GM21723 (cell line): ENCODE measurements at regions not wholly inside any gene's neighbourhood (a gene's known extent, or its start where the extent isn't known, plus 50 kb on each side); places are given as distances from the start of the nearest gene placed in this dataset.

Source experiments
- ATAC-seq: cut with Tn5 transposase; IDR thresholded peaks from one replicate; pipeline ENCODE4 v1.9.1; 2021; ENCODE audit warnings: mild to moderate bottlenecking, moderate library complexity; ENCODE audit not compliant: unreplicated experiment

DNA sequence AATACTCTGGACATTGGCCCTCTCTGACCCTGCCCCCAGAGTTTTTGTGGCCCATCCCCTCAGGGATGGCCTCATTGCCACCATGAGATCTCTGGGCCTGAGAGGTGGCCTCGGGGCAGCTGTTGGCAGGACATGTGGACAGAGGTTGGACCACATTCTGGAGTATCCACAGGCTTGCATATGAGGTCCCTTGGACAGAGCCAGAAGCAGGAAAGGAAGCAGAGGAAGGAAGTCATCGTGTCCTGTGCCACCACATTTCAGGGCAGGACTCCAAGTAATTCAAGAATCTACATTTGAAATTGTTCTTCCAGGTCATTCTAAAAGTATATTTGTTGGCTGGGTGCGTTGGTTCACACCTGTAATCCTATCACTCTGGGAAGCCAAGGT is 95.9 kb upstream of the PPP2R5A start:
- ATAC-seq = no peak

GRCh38 chr1:212190169-212190568 is 95.0 kb upstream of the PPP2R5A start:
- ATAC-seq = no peak

GRCh38 chr1:212192261-212192998 is 92.8 kb upstream of the PPP2R5A start:
- ATAC-seq = no peak

GRCh38 chr1:212196355-212196754 is 88.9 kb upstream of the PPP2R5A start:
- ATAC-seq = no peak

GRCh38 chr1:212201461-212201860 is 83.7 kb upstream of the PPP2R5A start:
- no peak for ATAC-seq

DNA sequence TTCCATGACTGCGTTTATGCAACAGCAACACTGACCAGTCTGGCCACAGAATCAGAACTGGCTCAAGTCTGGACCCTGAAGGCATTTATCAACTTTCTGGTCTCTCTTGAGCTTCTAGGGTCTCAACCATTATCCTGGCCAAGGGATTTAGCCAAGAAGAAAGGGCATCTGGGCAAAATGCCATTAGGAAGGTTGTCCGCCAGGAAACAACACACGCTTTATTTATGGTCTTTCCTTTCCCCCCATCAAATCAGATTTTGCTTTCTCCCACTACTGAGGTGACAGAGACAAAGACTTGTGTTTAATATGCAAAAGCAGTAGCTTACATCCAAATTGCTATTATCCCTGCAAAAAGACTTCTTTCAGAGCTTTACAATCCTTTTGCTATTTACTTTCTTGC is 81.6 kb upstream of the PPP2R5A start:
- no peak for ATAC-seq

- ATAC-seq = no peak
These were observed 80.2 kb upstream of the PPP2R5A start for GRCh38 chr1:212205006-212205405.

DNA sequence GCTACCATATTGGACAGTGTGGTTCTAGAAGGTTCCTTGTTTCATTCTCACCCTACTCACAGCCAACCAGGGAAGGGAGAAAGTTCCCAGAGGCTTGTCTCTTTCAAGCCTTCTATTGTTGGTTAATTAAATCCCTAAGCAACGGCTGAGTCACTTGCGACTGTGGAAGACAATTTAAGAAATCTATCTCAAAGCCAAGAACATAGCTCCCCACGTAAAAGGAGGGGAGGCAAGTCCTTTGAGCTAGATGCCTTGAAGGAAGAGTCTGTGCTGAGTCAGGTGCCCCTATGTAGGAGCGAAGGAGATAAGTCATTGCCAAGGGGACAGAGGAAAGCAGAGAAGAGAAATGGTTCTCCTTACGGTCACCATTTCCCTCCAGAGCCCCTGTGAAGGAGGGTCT is 79.4 kb upstream of the PPP2R5A start:
- ATAC-seq = no peak

DNA sequence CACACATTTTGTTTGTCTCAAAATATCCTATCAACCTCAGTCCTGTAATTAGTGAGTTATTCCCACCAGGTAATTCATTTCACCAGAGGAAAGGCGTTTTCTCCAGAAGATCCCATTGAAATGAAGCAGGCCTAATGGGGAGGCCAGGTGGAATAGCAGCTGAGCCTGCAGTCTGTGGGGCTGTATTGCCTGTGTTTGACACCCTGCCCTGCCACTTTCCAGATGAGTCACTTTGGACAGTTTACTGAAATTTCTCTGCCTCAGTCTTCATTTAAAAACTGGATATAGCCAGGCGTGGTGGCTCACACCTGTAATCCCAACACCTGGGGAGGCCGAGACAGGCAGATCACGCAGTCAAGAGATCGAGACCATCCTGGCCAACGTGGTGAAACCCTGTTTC is 78.1 kb upstream of the PPP2R5A start:
- no peak for ATAC-seq

GRCh38 chr1:212207822-212208520 is 77.2 kb upstream of the PPP2R5A start:
- ATAC-seq = no peak

DNA sequence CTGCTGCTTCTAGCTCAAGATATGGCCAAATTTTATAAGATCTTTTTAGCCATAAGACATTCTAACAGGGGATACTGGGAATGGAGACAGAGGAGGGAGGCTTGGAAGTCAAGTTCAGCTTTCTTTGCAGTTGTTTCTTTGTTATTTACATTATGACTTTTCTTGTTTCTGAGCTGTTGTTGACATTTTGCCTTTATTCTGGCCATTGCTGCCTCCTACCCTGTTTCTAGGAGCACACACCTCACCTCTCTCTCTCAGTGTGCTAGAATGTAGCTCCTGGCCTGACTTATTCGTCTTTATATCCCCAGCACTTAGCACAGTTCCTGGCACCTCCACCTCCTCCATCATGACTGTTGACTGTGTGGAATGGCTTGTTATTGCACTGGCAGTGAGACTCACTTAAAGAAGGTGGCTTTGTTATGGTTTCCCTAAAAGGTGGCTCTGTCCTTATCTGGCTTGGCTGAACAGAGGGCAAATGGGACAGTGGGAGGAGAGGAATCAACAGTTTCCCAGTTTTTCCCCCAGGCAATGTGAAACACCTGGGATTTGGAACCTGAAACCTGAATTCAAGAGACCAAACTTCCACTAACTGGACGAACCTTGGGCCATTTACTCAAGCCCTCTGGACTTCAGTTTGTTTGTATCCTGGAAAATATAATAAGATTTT is 76.1 kb upstream of the PPP2R5A start:
- no peak for ATAC-seq

- ATAC-seq = no peak
These were observed 73.8 kb upstream of the PPP2R5A start for GRCh38 chr1:212211371-212211770.

DNA sequence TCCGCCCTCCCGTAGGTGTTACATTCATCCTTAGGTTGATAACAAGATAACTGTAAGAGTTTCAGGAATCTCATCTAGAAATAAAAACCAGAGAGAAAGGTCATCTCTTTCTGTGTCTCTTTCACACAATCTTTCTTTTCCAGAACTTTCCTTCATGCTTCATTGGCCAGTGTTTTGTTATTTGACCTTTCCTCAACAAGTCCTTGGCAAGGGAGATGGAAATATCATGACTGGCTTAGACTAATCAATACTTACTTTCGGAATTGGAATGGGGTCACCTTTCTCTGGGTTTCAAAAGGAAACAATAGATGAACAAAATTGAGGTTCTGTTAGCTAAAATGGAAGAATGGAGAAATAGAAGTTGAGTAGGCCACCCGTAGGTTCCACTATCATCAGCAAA is 72.9 kb upstream of the PPP2R5A start:
- ATAC-seq = no peak

DNA sequence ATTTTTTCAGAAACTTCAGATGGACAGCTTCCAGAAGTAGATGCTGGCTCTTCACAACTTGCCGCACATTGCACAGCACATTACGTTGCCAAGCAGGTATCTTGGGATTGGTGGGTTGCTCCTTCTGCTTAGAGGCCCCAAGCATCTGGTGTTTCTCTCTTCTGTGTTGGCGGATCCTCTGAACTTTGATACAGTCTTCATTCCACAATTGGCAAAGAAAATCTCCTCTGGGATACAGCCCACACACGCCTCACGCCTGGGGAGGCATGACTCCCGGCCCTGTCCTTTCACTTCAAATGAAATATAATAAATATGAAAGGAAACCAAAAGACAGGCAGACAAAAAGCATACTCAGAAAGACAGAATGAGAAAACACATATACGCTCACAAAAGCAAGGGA is 72.3 kb upstream of the PPP2R5A start:
- no peak for ATAC-seq

DNA sequence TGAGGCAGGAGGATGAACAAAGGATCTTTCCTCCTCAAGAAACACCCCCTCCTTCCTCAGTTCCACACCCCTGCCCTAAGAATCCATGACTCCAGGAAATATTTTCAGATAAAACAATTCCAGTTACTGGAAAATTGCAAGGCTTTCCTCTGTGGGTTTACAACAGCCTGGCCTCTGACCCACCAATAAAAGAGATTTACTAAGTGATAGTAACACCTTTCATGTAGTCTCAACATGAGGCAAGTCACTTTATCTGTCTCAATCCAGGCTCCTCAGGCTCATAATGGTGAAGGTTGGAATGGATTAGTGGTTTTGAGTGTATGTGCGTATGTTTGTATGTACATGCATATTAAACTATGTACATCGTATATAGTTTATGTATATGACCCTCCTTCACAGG is 71.4 kb upstream of the PPP2R5A start:
- ATAC-seq = no peak

- no peak for ATAC-seq
These were observed 70.9 kb upstream of the PPP2R5A start for GRCh38 chr1:212214325-212214724.

DNA sequence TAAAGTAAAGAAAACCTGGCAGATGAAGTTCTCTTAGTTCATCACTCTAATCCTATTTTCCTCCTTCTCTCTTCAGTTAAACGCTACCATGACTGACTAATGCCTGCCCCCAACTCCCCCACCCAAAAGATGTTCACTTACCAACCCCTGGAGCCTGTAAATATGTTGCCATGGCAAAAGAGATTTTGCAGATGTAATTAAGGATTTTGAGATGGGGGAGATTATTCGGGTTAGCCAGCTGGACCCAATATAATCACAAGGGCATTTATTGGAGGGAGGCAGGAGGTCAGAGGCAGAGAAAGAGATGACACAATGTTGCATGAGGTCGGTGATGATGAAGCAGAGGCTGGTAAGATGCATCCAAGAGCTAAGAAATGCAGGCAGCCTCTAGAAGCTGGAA is 69.3 kb upstream of the PPP2R5A start:
- ATAC-seq = no peak

- ATAC-seq = no peak
These were observed 67.6 kb upstream of the PPP2R5A start for GRCh38 chr1:212217633-212218032.

DNA sequence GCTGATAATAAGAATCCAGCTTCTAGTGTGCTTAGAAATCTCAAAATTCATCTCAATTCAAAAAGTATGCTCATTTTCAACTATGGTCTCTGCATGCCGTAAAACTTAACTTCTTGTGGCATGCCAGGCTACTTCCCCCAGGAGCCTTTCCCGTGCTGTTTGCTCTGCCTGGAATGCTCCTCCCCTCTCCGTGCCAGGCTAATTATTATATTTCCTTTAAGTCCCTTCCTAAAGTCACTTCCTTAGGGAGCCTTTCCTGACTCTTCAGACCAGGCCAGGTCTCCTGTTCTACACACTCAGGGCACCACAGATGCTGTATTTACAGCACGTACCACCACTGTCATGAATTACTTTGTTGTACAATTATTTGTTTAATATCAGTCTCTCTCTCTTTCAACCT is 67.1 kb upstream of the PPP2R5A start:
- no peak for ATAC-seq

DNA sequence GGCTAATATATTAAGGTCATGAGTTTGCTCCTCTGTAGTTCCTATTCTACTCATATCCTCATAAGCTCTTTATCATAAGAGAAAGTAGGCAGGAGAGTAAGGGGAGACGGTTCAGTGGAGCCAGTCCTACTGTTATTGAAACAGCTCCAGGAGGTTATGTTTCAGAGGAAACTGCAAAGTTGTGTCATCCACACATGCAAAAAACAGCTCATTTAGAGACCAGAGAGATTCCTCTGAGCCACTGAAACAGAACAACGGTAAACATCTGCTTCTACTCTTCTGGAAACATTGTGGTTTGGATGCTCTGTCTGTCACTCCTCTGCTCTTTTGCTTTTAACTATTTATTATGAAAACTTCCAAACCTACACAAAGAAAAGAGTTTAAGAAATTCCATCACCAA is 66.3 kb upstream of the PPP2R5A start:
- peak; percentile 96 for ATAC-seq

DNA sequence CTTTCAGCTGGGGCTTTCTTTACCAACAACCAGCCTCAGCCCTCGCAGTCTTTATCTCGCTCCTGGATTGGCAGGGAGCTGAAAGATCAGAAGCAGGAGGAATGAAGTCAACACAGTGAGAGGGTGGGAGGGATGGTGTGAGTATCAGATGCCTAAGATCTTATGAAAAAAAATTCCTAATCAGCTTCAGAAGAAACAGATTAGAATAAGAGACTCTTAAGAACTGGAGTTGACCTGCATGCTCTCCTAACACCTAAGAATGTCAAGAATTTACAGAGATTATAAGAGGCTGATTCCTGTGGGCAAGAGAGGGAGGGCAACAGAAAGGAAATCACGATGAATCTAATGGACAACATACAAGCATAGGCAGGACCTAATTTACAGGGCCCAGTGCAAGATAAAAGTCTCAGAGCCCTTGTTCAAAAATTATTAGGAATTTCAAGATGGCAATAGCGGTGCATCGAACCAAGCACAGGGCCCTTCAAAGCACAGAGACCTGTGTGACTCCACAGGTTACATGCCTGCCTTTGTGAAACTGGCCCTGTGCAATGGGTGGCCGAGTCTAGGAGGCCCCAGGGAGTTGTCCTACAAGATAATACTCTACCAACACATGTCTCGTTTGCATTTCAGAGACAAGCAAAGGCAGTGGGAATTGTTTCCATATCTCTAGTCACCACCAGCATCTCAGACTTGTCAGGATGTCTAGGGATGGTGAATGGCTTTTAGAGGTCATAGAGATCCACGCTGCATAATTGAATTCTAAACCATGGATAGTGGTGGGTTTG is 65.3 kb upstream of the PPP2R5A start:
- ATAC-seq = no peak
